Endothelial cell (in vitro differentiated cells): ENCODE measurements at regions not wholly inside any gene's neighbourhood (a gene's known extent, or its start where the extent isn't known, plus 50 kb on each side); places are given as distances from the start of the nearest gene placed in this dataset.

Experiments
- DNase-seq: peaks from one replicate; pipeline ENCODE4 v3.0.0; 2021; ENCODE audit warnings: low spot score
- H3K27ac Mint-ChIP-seq: one replicate; pipeline ENCODE4 v1.8.0; 2021; ENCODE audit warnings: mixed read lengths, inconsistent platforms; ENCODE audit not compliant: unreplicated experiment
- H3K27me3 Mint-ChIP-seq: one replicate; pipeline ENCODE4 v1.8.0; 2021; ENCODE audit warnings: mild to moderate bottlenecking, moderate library complexity, mixed read lengths, inconsistent platforms; ENCODE audit not compliant: unreplicated experiment
- H3K36me3 Mint-ChIP-seq: one replicate; pipeline ENCODE4 v1.8.0; 2021; ENCODE audit warnings: mild to moderate bottlenecking, low read depth, mixed read lengths, inconsistent platforms; ENCODE audit not compliant: unreplicated experiment
- H3K4me1 Mint-ChIP-seq: one replicate; pipeline ENCODE4 v1.8.0; 2021; ENCODE audit warnings: mild to moderate bottlenecking, mixed read lengths, inconsistent platforms; ENCODE audit not compliant: unreplicated experiment
- H3K4me3 Mint-ChIP-seq: one replicate; pipeline ENCODE4 v1.8.0; 2021; ENCODE audit warnings: mild to moderate bottlenecking, mixed read lengths, inconsistent platforms; ENCODE audit not compliant: unreplicated experiment
- H3K9me3 Mint-ChIP-seq: one replicate; pipeline ENCODE4 v1.8.0; 2021; ENCODE audit warnings: mixed read lengths, inconsistent platforms; ENCODE audit not compliant: unreplicated experiment
- TF ChIP-seq, protein P1 (sequence below): fragments of 200-600 bp; sonication (generic); IDR thresholded peaks from one replicate; pipeline ENCODE4 v1.5.0; 2021; ENCODE audit warnings: antibody characterized with exemption; ENCODE audit not compliant: unreplicated experiment

DNA sequence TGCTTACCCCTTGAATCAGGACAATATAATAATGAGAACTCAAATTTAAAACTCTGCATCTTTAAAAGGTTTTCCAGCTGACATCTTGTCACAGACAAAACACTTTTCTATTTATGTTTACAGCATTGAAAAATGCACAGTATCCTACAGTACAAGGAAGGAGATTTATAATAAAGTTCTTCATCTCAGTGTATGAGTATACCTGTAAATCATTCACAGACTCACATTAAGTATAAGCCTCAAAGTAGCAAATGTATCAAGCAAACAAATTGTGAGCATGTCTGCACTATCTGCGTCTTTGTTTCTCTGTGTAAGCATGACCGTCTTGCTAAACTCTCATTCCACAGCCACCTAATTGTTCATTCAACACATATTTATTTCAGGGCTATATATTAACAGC lies 52.8 kb downstream of the PPP1R2C start:
- TF ChIP-seq, protein P1, sequence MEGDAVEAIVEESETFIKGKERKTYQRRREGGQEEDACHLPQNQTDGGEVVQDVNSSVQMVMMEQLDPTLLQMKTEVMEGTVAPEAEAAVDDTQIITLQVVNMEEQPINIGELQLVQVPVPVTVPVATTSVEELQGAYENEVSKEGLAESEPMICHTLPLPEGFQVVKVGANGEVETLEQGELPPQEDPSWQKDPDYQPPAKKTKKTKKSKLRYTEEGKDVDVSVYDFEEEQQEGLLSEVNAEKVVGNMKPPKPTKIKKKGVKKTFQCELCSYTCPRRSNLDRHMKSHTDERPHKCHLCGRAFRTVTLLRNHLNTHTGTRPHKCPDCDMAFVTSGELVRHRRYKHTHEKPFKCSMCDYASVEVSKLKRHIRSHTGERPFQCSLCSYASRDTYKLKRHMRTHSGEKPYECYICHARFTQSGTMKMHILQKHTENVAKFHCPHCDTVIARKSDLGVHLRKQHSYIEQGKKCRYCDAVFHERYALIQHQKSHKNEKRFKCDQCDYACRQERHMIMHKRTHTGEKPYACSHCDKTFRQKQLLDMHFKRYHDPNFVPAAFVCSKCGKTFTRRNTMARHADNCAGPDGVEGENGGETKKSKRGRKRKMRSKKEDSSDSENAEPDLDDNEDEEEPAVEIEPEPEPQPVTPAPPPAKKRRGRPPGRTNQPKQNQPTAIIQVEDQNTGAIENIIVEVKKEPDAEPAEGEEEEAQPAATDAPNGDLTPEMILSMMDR, result no peak
- Mint-ChIP-seq H3K4me1 (no peaks in the 10 kb centered on the region), H3K9me3 (no peaks in the 10 kb centered on the region), H3K4me3 (no peak overlapping the region), H3K27me3 (no peaks in the 10 kb centered on the region), H3K27ac (no peak overlapping the region), H3K36me3 (no peaks in the 10 kb centered on the region)
- no peak for DNase-seq

DNA sequence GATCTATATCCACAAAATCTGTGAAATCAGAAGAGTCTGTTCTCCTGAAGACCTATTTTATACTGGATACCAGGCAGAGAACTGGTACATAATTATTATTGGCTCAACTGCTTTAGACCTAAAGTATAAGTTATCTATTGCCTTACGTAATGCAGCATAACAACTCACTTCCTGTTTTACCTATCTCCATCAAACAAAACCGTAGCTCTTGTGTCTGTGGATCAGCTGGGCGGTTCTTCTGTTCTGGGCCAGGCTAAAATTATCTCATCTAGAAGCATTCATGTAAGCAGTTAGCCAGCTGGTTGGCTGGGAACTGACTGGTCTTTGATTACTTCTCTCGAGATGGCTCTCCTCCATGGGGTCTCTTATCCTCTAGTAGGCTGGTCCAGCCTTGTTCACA lies 57.8 kb downstream of the PPP1R2C start:
- TF ChIP-seq, protein P1, result no peak
- Mint-ChIP-seq H3K36me3 (no peaks in the 10 kb centered on the region), H3K27me3 (no peaks in the 10 kb centered on the region), H3K4me3 (no peak overlapping the region), H3K4me1 (peaks cover 5% of the 10 kb centered on the region), H3K27ac (no peak overlapping the region), H3K9me3 (no peaks in the 10 kb centered on the region)
- DNase-seq, result no peak

DNA sequence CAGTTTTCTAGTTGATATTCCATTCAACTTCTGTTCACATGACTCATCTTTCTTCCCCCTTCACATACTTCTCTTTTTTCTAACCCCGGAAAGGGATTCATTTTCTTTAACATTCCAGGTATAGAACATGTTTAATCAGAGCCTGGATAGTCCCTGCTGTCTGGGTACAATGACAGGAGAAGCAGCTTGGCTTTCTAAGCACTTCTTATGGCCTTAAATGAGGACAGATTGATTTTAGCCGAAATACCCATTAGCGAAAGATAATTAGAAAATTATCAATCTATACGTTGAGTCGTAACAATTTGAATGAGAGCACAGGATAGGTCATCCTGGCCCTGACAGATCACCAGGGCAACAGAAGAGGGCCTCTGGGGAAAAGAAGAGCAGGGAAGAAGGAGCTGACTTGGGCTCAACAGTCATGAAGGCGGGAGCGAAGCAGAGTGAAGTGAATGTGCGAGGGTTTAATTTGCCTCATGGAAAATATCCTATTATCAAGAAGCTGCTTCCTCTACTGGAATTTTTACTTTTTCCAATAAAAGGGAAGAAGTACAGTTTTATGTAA lies 62.2 kb downstream of the PPP1R2C start:
- H3K9me3 Mint-ChIP-seq, result no peaks in the 10 kb centered on the region
- H3K27ac Mint-ChIP-seq, result no peak overlapping the region
- no peaks in the 10 kb centered on the region for H3K36me3 Mint-ChIP-seq
- no peak for DNase-seq
- TF ChIP-seq, protein P1, result no peak
- H3K27me3 Mint-ChIP-seq, result no peaks in the 10 kb centered on the region
- peaks cover 12% of the 10 kb centered on the region for H3K4me1 Mint-ChIP-seq
- H3K4me3 Mint-ChIP-seq, result no peak overlapping the region

DNA sequence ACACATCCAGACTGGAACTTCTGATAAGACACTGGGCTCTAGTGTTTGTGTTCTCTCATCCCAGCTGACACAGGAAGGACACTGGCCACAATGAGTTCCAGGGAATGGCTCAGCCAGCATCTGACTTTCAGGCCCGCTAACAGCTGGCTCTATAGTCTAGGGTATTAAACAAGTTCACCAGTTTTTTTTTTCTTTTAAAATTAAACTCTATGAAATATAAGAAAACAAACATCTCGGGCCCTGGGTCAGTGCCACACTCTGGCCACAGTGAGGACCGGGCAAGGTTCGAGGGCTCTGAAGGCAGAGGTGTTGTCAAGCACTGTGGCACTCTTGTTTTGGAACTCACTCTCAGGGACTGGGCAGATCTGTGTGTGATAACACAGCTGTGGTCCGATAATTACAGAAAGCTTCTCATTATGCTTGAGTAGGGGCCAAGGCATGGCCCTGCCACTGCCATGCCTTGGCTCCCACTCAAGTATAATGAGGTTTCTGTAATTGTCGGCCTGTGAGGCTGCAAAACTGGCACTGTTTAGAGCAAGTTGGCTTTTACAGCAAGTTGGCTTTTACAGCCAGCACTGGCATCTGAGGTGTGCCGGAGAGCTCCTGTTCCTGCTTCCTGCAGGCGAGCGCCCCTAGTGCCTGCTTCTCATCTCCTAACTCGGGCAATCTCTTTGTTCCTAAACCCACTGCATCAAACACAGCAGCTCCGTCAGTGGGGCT lies 62.8 kb downstream of the PPP1R2C start:
- DNase-seq, result peak; percentile 41
- no peak overlapping the region for H3K4me3 Mint-ChIP-seq

DNA sequence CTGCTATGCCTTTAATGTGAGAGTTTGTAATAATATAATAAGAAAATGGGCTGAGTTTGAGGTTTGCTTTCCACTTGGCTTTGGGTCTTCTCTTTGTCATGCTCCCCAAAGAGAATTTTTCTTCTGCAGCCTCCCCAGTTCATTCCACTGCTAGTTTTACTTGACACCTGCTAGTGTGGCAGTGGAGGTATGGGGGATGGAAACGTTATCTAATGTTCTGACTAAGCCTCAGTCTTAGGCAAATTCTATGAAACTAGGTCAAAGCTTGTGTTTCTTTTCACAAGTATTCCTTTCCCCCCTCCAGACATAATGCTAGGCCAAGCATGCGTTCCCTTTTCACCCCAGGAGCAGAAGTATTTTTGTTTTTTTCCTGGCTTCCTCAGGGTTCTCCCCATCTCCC lies 67.5 kb downstream of the PPP1R2C start:
- no peak for DNase-seq
- Mint-ChIP-seq H3K27ac (no peak overlapping the region), H3K4me1 (peaks cover 7% of the 10 kb centered on the region), H3K27me3 (no peaks in the 10 kb centered on the region), H3K9me3 (no peaks in the 10 kb centered on the region), H3K4me3 (no peak overlapping the region), H3K36me3 (no peaks in the 10 kb centered on the region)
- TF ChIP-seq, protein P1, result no peak

More for the DNA sequence above, 62.8 kb downstream of the PPP1R2C start:
- no peaks in the 10 kb centered on the region for H3K9me3 Mint-ChIP-seq
- peaks cover 12% of the 10 kb centered on the region for H3K4me1 Mint-ChIP-seq
- no peaks in the 10 kb centered on the region for H3K27me3 Mint-ChIP-seq
- no peak overlapping the region for H3K27ac Mint-ChIP-seq
- H3K36me3 Mint-ChIP-seq, result no peaks in the 10 kb centered on the region
- TF ChIP-seq, protein P1, result no peak
